ENCODE measurements at regions not wholly inside any gene's neighbourhood (a gene's known extent, or its start where the extent isn't known, plus 50 kb on each side); places are given as distances from the start of the nearest gene placed in this dataset.

GRCh38 chr10:61554925-61555324 is 101.7 kb upstream of the TMEM26 start:
- no peak for TF ChIP-seq CTCF (optimal IDR thresholded peaks at IDR 0.05 in 1 of 3, IDR thresholded peaks at IDR 0.05 in 1 of 3, conservative IDR thresholded peaks at IDR 0.05 in 1 of 3; ENCODE audit: extremely low read depth in 1 of 3, insufficient read depth in 2 of 3, low read length in 3 of 3)
- no peak for TF ChIP-seq EZH2 (IDR thresholded peaks at IDR 0.05; ENCODE audit: low read length)
